Smooth muscle cell (in vitro differentiated cells): ENCODE measurements at regions not wholly inside any gene's neighbourhood (a gene's known extent, or its start where the extent isn't known, plus 50 kb on each side); places are given as distances from the start of the nearest gene placed in this dataset.

Experiments used
- DNase-seq: peaks from one replicate; lab custom pipeline; 2025; ENCODE audit not compliant: unreplicated experiment; lab: John Stamatoyannopoulos, UW
- H2AFZ ChIP-seq: fragments of 200-600 bp; sonication (generic); 2 replicates; pipeline ENCODE4 v1.6.0; 2016; ENCODE audit warnings: antibody characterized with exemption, low read depth, mild to moderate bottlenecking
- H3F3A ChIP-seq: fragments of 200-600 bp; sonication (generic); 2 replicates; pipeline ENCODE4 v1.6.0; 2017; ENCODE audit warnings: antibody characterized with exemption, low read depth
- H3K27ac ChIP-seq: fragments of 200-600 bp; sonication (generic); 2 replicates; pipeline ENCODE4 v1.5.1; 2016; ENCODE audit warnings: low read depth, mild to moderate bottlenecking
- H3K27me3 ChIP-seq: fragments of 200-600 bp; sonication (generic); 2 replicates; pipeline ENCODE4 v1.6.1; 2016; ENCODE audit warnings: low read depth, mild to moderate bottlenecking
- H3K36me3 ChIP-seq: fragments of 200-600 bp; sonication (generic); 2 replicates; pipeline ENCODE4 v1.5.1; 2016; ENCODE audit warnings: low read depth
- H3K4me1 ChIP-seq: fragments of 200-600 bp; sonication (generic); 2 replicates; pipeline ENCODE4 v1.5.1; 2016; ENCODE audit warnings: low read depth
- H3K4me2 ChIP-seq: fragments of 200-600 bp; sonication (generic); 2 replicates; pipeline ENCODE4 v1.6.0; 2016; ENCODE audit warnings: mild to moderate bottlenecking
- H3K4me3 ChIP-seq: fragments of 200-600 bp; sonication (generic); 2 replicates; pipeline ENCODE4 v1.5.1; 2016; ENCODE audit warnings: mild to moderate bottlenecking
- H3K79me2 ChIP-seq: fragments of 200-600 bp; sonication (generic); 2 replicates; pipeline ENCODE4 v1.6.0; 2016; ENCODE audit warnings: low read depth, mild to moderate bottlenecking
- H3K9ac ChIP-seq: fragments of 200-600 bp; sonication (generic); 2 replicates; pipeline ENCODE4 v1.6.0; 2016; ENCODE audit warnings: low read depth
- H3K9me3 ChIP-seq: fragments of 200-600 bp; sonication (generic); replicated peaks from 2 replicates; pipeline ENCODE4 v1.5.1; 2016; ENCODE audit warnings: low read depth
- H4K20me1 ChIP-seq: fragments of 200-600 bp; sonication (generic); 2 replicates; pipeline ENCODE4 v1.6.0; 2016; ENCODE audit warnings: low read depth
- WGBS: methylation state at CpG from one replicate; pipeline ENCODE4 v1.1.7; 2016; ENCODE audit warnings: low lambda C conversion rate; 5-methylcytosine and 5-hydroxymethylcytosine counted together
- TF ChIP-seq, protein P1 (sequence below): fragments of 200-600 bp; sonication (generic); IDR thresholded peaks from 2 replicates; pipeline ENCODE4 v1.5.1; 2017; ENCODE audit warnings: borderline replicate concordance, mild to moderate bottlenecking, antibody characterized with exemption; ENCODE audit not compliant: insufficient read depth, poor library complexity, severe bottlenecking

GRCh38 chr7:106384373-106384772, 99.6 kb upstream of the NAMPT start:
- Histone ChIP-seq H3K27ac (no peak overlapping the region), H3K9me3 (no peaks in the 10 kb centered on the region), H2AFZ (no peak overlapping the region), H3K4me3 (no peak overlapping the region), H3K79me2 (no peaks in the 10 kb centered on the region), H3F3A (no peaks in the 10 kb centered on the region), H4K20me1 (no peaks in the 10 kb centered on the region), H3K4me1 (no peaks in the 10 kb centered on the region), H3K27me3 (no peaks in the 10 kb centered on the region), H3K9ac (no peak overlapping the region), H3K4me2 (no peak overlapping the region), H3K36me3 (no peaks in the 10 kb centered on the region)
- TF ChIP-seq, protein P1, sequence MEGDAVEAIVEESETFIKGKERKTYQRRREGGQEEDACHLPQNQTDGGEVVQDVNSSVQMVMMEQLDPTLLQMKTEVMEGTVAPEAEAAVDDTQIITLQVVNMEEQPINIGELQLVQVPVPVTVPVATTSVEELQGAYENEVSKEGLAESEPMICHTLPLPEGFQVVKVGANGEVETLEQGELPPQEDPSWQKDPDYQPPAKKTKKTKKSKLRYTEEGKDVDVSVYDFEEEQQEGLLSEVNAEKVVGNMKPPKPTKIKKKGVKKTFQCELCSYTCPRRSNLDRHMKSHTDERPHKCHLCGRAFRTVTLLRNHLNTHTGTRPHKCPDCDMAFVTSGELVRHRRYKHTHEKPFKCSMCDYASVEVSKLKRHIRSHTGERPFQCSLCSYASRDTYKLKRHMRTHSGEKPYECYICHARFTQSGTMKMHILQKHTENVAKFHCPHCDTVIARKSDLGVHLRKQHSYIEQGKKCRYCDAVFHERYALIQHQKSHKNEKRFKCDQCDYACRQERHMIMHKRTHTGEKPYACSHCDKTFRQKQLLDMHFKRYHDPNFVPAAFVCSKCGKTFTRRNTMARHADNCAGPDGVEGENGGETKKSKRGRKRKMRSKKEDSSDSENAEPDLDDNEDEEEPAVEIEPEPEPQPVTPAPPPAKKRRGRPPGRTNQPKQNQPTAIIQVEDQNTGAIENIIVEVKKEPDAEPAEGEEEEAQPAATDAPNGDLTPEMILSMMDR: no peak
- DNase-seq: no peak

DNA sequence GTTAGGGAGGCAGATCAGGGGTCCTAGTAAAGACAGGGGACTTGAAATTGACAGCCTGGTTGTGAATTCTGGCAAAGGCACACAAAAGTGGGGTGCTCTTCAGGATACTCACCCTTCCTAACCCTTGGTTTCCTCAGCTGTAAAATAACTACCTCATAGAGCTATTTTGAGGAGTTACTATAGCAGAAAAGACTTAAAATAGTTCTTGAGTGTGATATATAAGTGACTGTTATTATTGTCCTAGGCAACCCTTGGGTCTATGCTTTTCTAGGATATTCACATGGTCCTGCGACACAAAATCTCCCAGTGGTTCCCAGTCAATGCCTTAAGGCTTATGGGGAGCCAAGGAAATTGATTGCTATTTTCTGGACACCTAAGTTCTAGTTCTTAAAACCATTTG, 98.1 kb upstream of the NAMPT start:
- no peak overlapping the region for H2AFZ ChIP-seq
- no peak overlapping the region for H3K4me3 ChIP-seq
- H3K9ac ChIP-seq: no peak overlapping the region
- no peaks in the 10 kb centered on the region for H3K9me3 ChIP-seq
- DNase-seq: no peak
- no peaks in the 10 kb centered on the region for H3K36me3 ChIP-seq
- H3K79me2 ChIP-seq: no peaks in the 10 kb centered on the region
- no peaks in the 10 kb centered on the region for H3K4me1 ChIP-seq
- H3K27ac ChIP-seq: no peak overlapping the region
- H3K4me2 ChIP-seq: no peak overlapping the region
- no peaks in the 10 kb centered on the region for H3K27me3 ChIP-seq
- 100% methylated on average over 1 of the region's 1 CpG for WGBS
- H3F3A ChIP-seq: no peaks in the 10 kb centered on the region
- no peaks in the 10 kb centered on the region for H4K20me1 ChIP-seq
- TF ChIP-seq, protein P1: no peak

GRCh38 chr7:106382129-106382528, 97.3 kb upstream of the NAMPT start:
- H3K79me2 ChIP-seq: no peaks in the 10 kb centered on the region
- H3K4me3 ChIP-seq: no peak overlapping the region
- WGBS: 100% methylated on average over 1 of the region's 1 CpG
- no peaks in the 10 kb centered on the region for H3K27me3 ChIP-seq
- DNase-seq: no peak
- H4K20me1 ChIP-seq: no peaks in the 10 kb centered on the region
- no peak overlapping the region for H3K9ac ChIP-seq
- TF ChIP-seq, protein P1: no peak
- no peak overlapping the region for H3K4me2 ChIP-seq
- H3K27ac ChIP-seq: no peak overlapping the region
- no peaks in the 10 kb centered on the region for H3K36me3 ChIP-seq
- no peaks in the 10 kb centered on the region for H3F3A ChIP-seq
- no peaks in the 10 kb centered on the region for H3K4me1 ChIP-seq
- H3K9me3 ChIP-seq: no peaks in the 10 kb centered on the region
- no peak overlapping the region for H2AFZ ChIP-seq

DNA sequence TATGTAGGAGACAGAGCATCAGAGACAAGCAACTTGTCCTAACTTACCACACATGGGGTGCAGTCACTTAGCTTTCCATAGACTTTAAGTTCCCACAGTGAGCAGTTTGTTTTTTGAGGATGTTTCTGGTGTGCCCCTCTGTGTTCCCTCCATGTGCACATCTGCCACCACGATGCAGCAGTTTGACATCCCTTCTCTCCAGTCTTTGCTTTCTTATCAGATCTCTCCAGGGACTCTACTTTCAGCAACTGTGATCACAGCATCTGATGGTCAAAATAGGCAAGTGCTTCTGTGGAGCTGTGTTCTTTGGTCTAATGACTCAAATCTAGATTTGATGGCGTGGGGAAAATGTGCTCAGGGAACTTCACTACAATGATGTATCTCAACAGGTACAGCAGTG, 96.5 kb upstream of the NAMPT start:
- Histone ChIP-seq H3K9ac (no peak overlapping the region), H3K4me2 (no peak overlapping the region), H3K27me3 (no peaks in the 10 kb centered on the region), H3K9me3 (no peaks in the 10 kb centered on the region), H4K20me1 (no peaks in the 10 kb centered on the region), H2AFZ (no peak overlapping the region), H3K27ac (no peak overlapping the region), H3K36me3 (no peaks in the 10 kb centered on the region), H3K79me2 (no peaks in the 10 kb centered on the region), H3F3A (no peaks in the 10 kb centered on the region), H3K4me3 (no peak overlapping the region), H3K4me1 (no peaks in the 10 kb centered on the region)
- no peak for DNase-seq
- 90% methylated on average over 2 of the region's 2 CpGs for WGBS
- TF ChIP-seq, protein P1: no peak
